GM23248 (cell line): ENCODE measurements at regions not wholly inside any gene's neighbourhood (a gene's known extent, or its start where the extent isn't known, plus 50 kb on each side); places are given as distances from the start of the nearest gene placed in this dataset.

Source experiments
- DNase-seq: peaks from one replicate; pipeline ENCODE4 v3.0.0-alpha.2; 2015
- H2AFZ ChIP-seq: fragments of 200-600 bp; sonication (generic); 2 replicates; pipeline ENCODE4 v1.6.1; 2016; ENCODE audit warnings: antibody characterized with exemption
- H3F3A ChIP-seq: fragments of 200-600 bp; sonication (generic); 2 replicates; pipeline ENCODE4 v1.6.1; 2016; ENCODE audit warnings: mild to moderate bottlenecking, antibody characterized with exemption, mixed run types; ENCODE audit not compliant: insufficient read depth
- H3K27ac ChIP-seq: fragments of 200-600 bp; sonication (generic); 2 replicates; pipeline ENCODE4 v1.5.1; 2016; ENCODE audit warnings: mild to moderate bottlenecking
- H3K27me3 ChIP-seq: fragments of 200-600 bp; sonication (generic); replicated peaks from 2 replicates; pipeline ENCODE4 v1.6.1; 2016; ENCODE audit warnings: mild to moderate bottlenecking; ENCODE audit not compliant: insufficient read depth
- H3K36me3 ChIP-seq: fragments of 200-600 bp; sonication (generic); 2 replicates; pipeline ENCODE4 v1.6.1; 2016; ENCODE audit warnings: low read depth, mild to moderate bottlenecking
- H3K4me1 ChIP-seq: fragments of 200-600 bp; sonication (generic); 2 replicates; pipeline ENCODE4 v1.6.1; 2016; ENCODE audit warnings: mild to moderate bottlenecking; ENCODE audit not compliant: insufficient read depth
- H3K4me2 ChIP-seq: fragments of 200-600 bp; sonication (generic); one replicate; pipeline ENCODE4 v1.6.1; 2016; ENCODE audit warnings: mild to moderate bottlenecking; ENCODE audit not compliant: unreplicated experiment
- H3K4me3 ChIP-seq: fragments of 200-600 bp; sonication (generic); 2 replicates; pipeline ENCODE4 v1.5.1; 2016; ENCODE audit warnings: mild to moderate bottlenecking
- H3K79me2 ChIP-seq: fragments of 200-600 bp; sonication (generic); 2 replicates; pipeline ENCODE4 v1.6.1; 2016; ENCODE audit warnings: mild to moderate bottlenecking; ENCODE audit not compliant: insufficient read depth
- H3K9ac ChIP-seq: fragments of 200-600 bp; sonication (generic); 2 replicates; pipeline ENCODE4 v1.6.1; 2016; ENCODE audit warnings: mild to moderate bottlenecking
- H3K9me2 ChIP-seq: fragments of 200-600 bp; sonication (generic); 2 replicates; pipeline ENCODE4 v1.6.1; 2016; ENCODE audit warnings: mixed run types, mild to moderate bottlenecking, moderate library complexity; ENCODE audit not compliant: insufficient read depth
- H3K9me3 ChIP-seq: fragments of 200-600 bp; sonication (generic); one replicate; pipeline ENCODE4 v1.6.1; 2017; ENCODE audit warnings: low read depth
- H4K20me1 ChIP-seq: fragments of 200-600 bp; sonication (generic); 2 replicates; pipeline ENCODE4 v1.6.0; 2016; ENCODE audit not compliant: insufficient read depth
- EZH2 ChIP-seq: fragments of 200-600 bp; sonication (generic); IDR thresholded peaks from 2 replicates; pipeline ENCODE4 v1.6.1; 2018; ENCODE audit warnings: antibody characterized with exemption, mild to moderate bottlenecking; ENCODE audit not compliant: insufficient read depth, poor library complexity, severe bottlenecking
- EZH2phosphoT487 ChIP-seq: fragments of 200-600 bp; sonication (generic); IDR thresholded peaks from 2 replicates; pipeline ENCODE4 v1.6.1; 2018; ENCODE audit warnings: antibody characterized with exemption, moderate library complexity, mild to moderate bottlenecking, low read depth; ENCODE audit not compliant: insufficient read depth
- WGBS, 2 experiments: methylation state at CpG; one replicate each; pipeline ENCODE4 v1.1.6; 2015 to 2017; ENCODE audit warnings: low lambda C conversion rate in 2 of 2, low coverage in 1 of 2; ENCODE audit errors: missing lambda C conversion rate in 2 of 2; 5-methylcytosine and 5-hydroxymethylcytosine counted together
- in situ Hi-C: fragments of 300-500 bp; cut with MboI; formaldehyde crosslinking; loops from 2 replicates; pipeline ENCODE4 v1.15.0; 2020

- Histone ChIP-seq H3F3A (peaks cover 16% of the 10 kb centered on the region), H3K27me3 (no peaks in the 10 kb centered on the region), H4K20me1 (no peaks in the 10 kb centered on the region), H3K4me3 (no peak overlapping the region), H3K27ac (peak overlapping the region; percentile 80), H3K4me1 (peaks cover 21% of the 10 kb centered on the region), H3K4me2 (peak overlapping the region; percentile 29), H3K9ac (no peak overlapping the region), H2AFZ (no peak overlapping the region), H3K36me3 (no peaks in the 10 kb centered on the region), H3K79me2 (no peaks in the 10 kb centered on the region), H3K9me2 (no peaks in the 10 kb centered on the region), H3K9me3 (no peaks in the 10 kb centered on the region)
- peak; percentile 51 for DNase-seq
- WGBS, 2 experiments: 94 to 100% methylated on average over 1 of the region's 1 CpG
- no peak for TF ChIP-seq EZH2phosphoT487
- TF ChIP-seq EZH2: no peak
- in situ Hi-C loops: no loop called here
Measured at GRCh38 chr3:101950985-101951733, 101.8 kb downstream of the NFKBIZ start.

- no peaks in the 10 kb centered on the region for H3K79me2 ChIP-seq
- H3K27ac ChIP-seq: no peak overlapping the region
- no peaks in the 10 kb centered on the region for H4K20me1 ChIP-seq
- DNase-seq: no peak
- no peaks in the 10 kb centered on the region for H3K36me3 ChIP-seq
- no peak overlapping the region for H3K4me2 ChIP-seq
- in situ Hi-C loops: no loop called here
- no peak overlapping the region for H3K9ac ChIP-seq
- 72 to 73% methylated on average over 6 of the region's 6 CpGs for WGBS, 2 experiments
- TF ChIP-seq EZH2 (no peak), EZH2phosphoT487 (no peak)
- H3K27me3 ChIP-seq: no peaks in the 10 kb centered on the region
- no peak overlapping the region for H3K4me3 ChIP-seq
- no peaks in the 10 kb centered on the region for H3K9me2 ChIP-seq
- no peak overlapping the region for H2AFZ ChIP-seq
- H3K9me3 ChIP-seq: no peaks in the 10 kb centered on the region
- peaks cover 15% of the 10 kb centered on the region for H3F3A ChIP-seq
- peaks cover 21% of the 10 kb centered on the region for H3K4me1 ChIP-seq
Measured at GRCh38 chr3:101954361-101954760, 105.0 kb downstream of the NFKBIZ start.

GRCh38 chr3:101954936-101955335 is 105.6 kb downstream of the NFKBIZ start:
- TF ChIP-seq EZH2phosphoT487 (no peak), EZH2 (no peak)
- H3K4me1 ChIP-seq: peaks cover 18% of the 10 kb centered on the region
- H3K79me2 ChIP-seq: no peaks in the 10 kb centered on the region
- H3F3A ChIP-seq: peaks cover 10% of the 10 kb centered on the region
- H3K36me3 ChIP-seq: no peaks in the 10 kb centered on the region
- in situ Hi-C loops: no loop called here
- H3K4me2 ChIP-seq: no peak overlapping the region
- no peak for DNase-seq
- no peaks in the 10 kb centered on the region for H3K9me3 ChIP-seq
- H3K27ac ChIP-seq: no peak overlapping the region
- H3K9ac ChIP-seq: no peak overlapping the region
- 63 to 66% methylated on average over 3 of the region's 3 CpGs for WGBS, 2 experiments
- no peak overlapping the region for H3K4me3 ChIP-seq
- H4K20me1 ChIP-seq: no peaks in the 10 kb centered on the region
- no peaks in the 10 kb centered on the region for H3K9me2 ChIP-seq
- H2AFZ ChIP-seq: no peak overlapping the region
- H3K27me3 ChIP-seq: no peaks in the 10 kb centered on the region

GRCh38 chr3:101962055-101962454 is 112.7 kb downstream of the NFKBIZ start:
- Histone ChIP-seq H3F3A (peaks cover 7% of the 10 kb centered on the region; the same call in 1 of the 2 replicates), H3K9me3 (no peaks in the 10 kb centered on the region), H3K9me2 (no peaks in the 10 kb centered on the region), H3K9ac (no peak overlapping the region), H2AFZ (no peak overlapping the region), H3K4me1 (peaks cover 22% of the 10 kb centered on the region), H3K27me3 (no peaks in the 10 kb centered on the region), H3K27ac (no peak overlapping the region), H3K79me2 (no peaks in the 10 kb centered on the region), H3K4me2 (no peak overlapping the region), H3K4me3 (no peak overlapping the region), H3K36me3 (no peaks in the 10 kb centered on the region), H4K20me1 (no peaks in the 10 kb centered on the region)
- 59 to 79% methylated on average over 1 of the region's 1 CpG for WGBS, 2 experiments
- no peak for DNase-seq
- TF ChIP-seq EZH2phosphoT487 (no peak), EZH2 (no peak)
- in situ Hi-C loops: no loop called here
